Endothelial cell of umbilical vein (primary cell): ENCODE measurements at regions not wholly inside any gene's neighbourhood (a gene's known extent, or its start where the extent isn't known, plus 50 kb on each side); places are given as distances from the start of the nearest gene placed in this dataset.

ENCODE experiments used
- BruUV-seq: library from RNA; stranded (reverse); fragments of 400-500 nt; replicated peaks from 2 replicates; lab custom pipeline; 2021; lab: Mats Ljungman, UMichigan
- CTCF ChIA-PET: fragments of 300-600, 350-600 bp; sonication (Branson Sonifier 250); formaldehyde crosslinking; loops from one replicate; lab custom pipeline; 2021; ENCODE audit warnings: antibody characterized with exemption, inconsistent platforms; lab: Charles Lee
- POLR2A ChIA-PET: fragments of 300-600, 350-600 bp; sonication (Branson Sonifier 250); formaldehyde crosslinking; loops from one replicate; lab custom pipeline; 2021; ENCODE audit warnings: antibody characterized with exemption, inconsistent platforms; lab: Charles Lee
- DNase-seq: peaks from one replicate; pipeline ENCODE4 v3.0.0-alpha.2; 2011; ENCODE audit warnings: low read depth, low spot score
- FAIRE-seq: peaks from 2 replicates; lab custom pipeline; 2011; peaks lifted over from hg19 to GRCh38; lab: Jason Lieb, UNC
- H2AFZ ChIP-seq: 2 replicates; pipeline ENCODE4 v1.6.0; 2012; ENCODE audit warnings: low read depth, low read length, control low read depth, inconsistent platforms
- H3K27ac ChIP-seq: 2 replicates; pipeline ENCODE4 v1.5.1; 2011; ENCODE audit warnings: low read depth, mild to moderate bottlenecking, control low read depth, low read length, moderate library complexity; ENCODE audit not compliant: insufficient read depth
- H3K27me3 ChIP-seq, 2 experiments: 2 replicates each; pipeline versions ENCODE4 v1.6.0 to v1.6.1; 2011; ENCODE audit warnings: low read length in 2 of 2, mixed read lengths in 1 of 2; ENCODE audit not compliant: control insufficient read depth in 2 of 2, insufficient read depth in 2 of 2
- H3K36me3 ChIP-seq, 2 experiments: 2 replicates in 1 of 2; 3 replicates in 1 of 2; pipeline ENCODE4 v1.5.1; 2011; ENCODE audit warnings: low read length in 2 of 2, mild to moderate bottlenecking in 1 of 2, moderate library complexity in 1 of 2; ENCODE audit not compliant: control insufficient read depth in 2 of 2, insufficient read depth in 2 of 2; ENCODE audit errors: extremely low read depth in 1 of 2
- H3K4me1 ChIP-seq: 3 replicates; pipeline ENCODE4 v1.5.1; 2011; ENCODE audit warnings: mild to moderate bottlenecking, low read length; ENCODE audit not compliant: control insufficient read depth, insufficient read depth; ENCODE audit errors: extremely low read depth
- H3K4me2 ChIP-seq: 2 replicates; pipeline ENCODE4 v1.6.1; 2011; ENCODE audit warnings: low read length, control low read depth, mixed read lengths; ENCODE audit not compliant: insufficient read depth
- H3K4me3 ChIP-seq, 3 experiments: fragments of 200-600 bp in 1 of 3; sonication (generic), shearing (Covaris generic) in 1 of 3; replicated peaks in 1 of 3; 2 replicates each; pipeline ENCODE4 v1.5.1; 2011 to 2016; ENCODE audit warnings: control low read depth in 3 of 3, low read length in 3 of 3, mild to moderate bottlenecking in 2 of 3, inconsistent platforms in 1 of 3, low read depth in 1 of 3, moderate library complexity in 1 of 3; ENCODE audit not compliant: insufficient read depth in 1 of 3
- H3K79me2 ChIP-seq: 2 replicates; pipeline ENCODE4 v1.6.0; 2012; ENCODE audit warnings: low read length, inconsistent platforms; ENCODE audit not compliant: control insufficient read depth, insufficient read depth
- H3K9ac ChIP-seq: replicated peaks from 2 replicates; pipeline ENCODE3; 2011; ENCODE audit warnings: low read length, control low read depth; ENCODE audit not compliant: insufficient read depth; ENCODE audit errors: extremely low read depth
- H3K9me1 ChIP-seq: replicated peaks from 3 replicates; pipeline ENCODE4 v1.6.0; 2011; ENCODE audit warnings: mild to moderate bottlenecking, low read length; ENCODE audit not compliant: control insufficient read depth, insufficient read depth; ENCODE audit errors: extremely low read depth
- H3K9me3 ChIP-seq: replicated peaks from 2 replicates; pipeline ENCODE4 v1.5.1; 2012; ENCODE audit warnings: low read length, inconsistent platforms; ENCODE audit not compliant: control insufficient read depth, insufficient read depth
- H4K20me1 ChIP-seq: replicated peaks from 2 replicates; pipeline ENCODE3; 2011; ENCODE audit warnings: mild to moderate bottlenecking, low read length; ENCODE audit not compliant: control insufficient read depth, insufficient read depth; ENCODE audit errors: extremely low read depth
- CTCF ChIP-seq, 2 donors: IDR thresholded peaks; 1 replicate in 1 of 2; 2 replicates in 1 of 2; pipeline ENCODE4 v1.5.1; 2011; ENCODE audit warnings: low read length in 2 of 2, mild to moderate bottlenecking in 2 of 2, moderate library complexity in 2 of 2, control low read depth in 1 of 2, inconsistent platforms in 1 of 2, low read depth in 1 of 2; ENCODE audit not compliant: insufficient read depth in 1 of 2; ENCODE audit errors: extremely low read depth in 1 of 2
- EZH2 ChIP-seq: IDR thresholded peaks from 2 replicates; pipeline ENCODE4 v1.6.1; 2012; ENCODE audit warnings: borderline replicate concordance, low read depth, mild to moderate bottlenecking, moderate library complexity, low read length, inconsistent platforms; ENCODE audit not compliant: severe bottlenecking
- FOS ChIP-seq: IDR thresholded peaks from 2 replicates; pipeline ENCODE4 v1.6.1; 2011; ENCODE audit warnings: mild to moderate bottlenecking, low read length, moderate library complexity, borderline replicate concordance; ENCODE audit not compliant: insufficient read depth
- GATA2 ChIP-seq: IDR thresholded peaks from 2 replicates; pipeline ENCODE4 v1.7.0; 2011; ENCODE audit warnings: low read depth, mild to moderate bottlenecking, moderate library complexity, mixed read lengths, low read length; ENCODE audit not compliant: insufficient read length, insufficient read depth
- JUN ChIP-seq: IDR thresholded peaks from 2 replicates; pipeline ENCODE4 v1.6.1; 2011; ENCODE audit warnings: borderline replicate concordance, low read depth; ENCODE audit not compliant: insufficient read length, insufficient read depth
- MYC ChIP-seq: IDR thresholded peaks from one replicate; pipeline ENCODE4 v1.6.1; 2011; ENCODE audit warnings: mild to moderate bottlenecking, low read depth, low read length
- POLR2A ChIP-seq: IDR thresholded peaks from 2 replicates; pipeline ENCODE4 v1.6.1; 2012; ENCODE audit warnings: low read depth, mild to moderate bottlenecking, control low read depth, low read length
- POLR2AphosphoS5 ChIP-seq: IDR thresholded peaks from 2 replicates; pipeline ENCODE4 v1.6.1; 2012; ENCODE audit warnings: low read depth, mild to moderate bottlenecking, control low read depth, low read length, moderate library complexity; ENCODE audit not compliant: insufficient read depth
- dilution Hi-C: fragments of 300-500 bp; cut with MboI; formaldehyde crosslinking; loops from one replicate; pipeline ENCODE4 v1.15.0; 2019; ENCODE audit warnings: low sequenced_read_pairs; ENCODE audit not compliant: extremely low pct_ligation_motif_present
- intact Hi-C: fragments of 100-400 bp; cut with micrococcal nuclease; formaldehyde crosslinking; loops from one replicate; pipeline ENCODE4 v1.10.0; 2022
- TF ChIP-seq, protein P1 (sequence below): IDR thresholded peaks from 2 replicates; pipeline ENCODE4 v1.6.1; 2011; ENCODE audit not compliant: insufficient read depth, insufficient read length

GRCh38 chr18:66728951-66729350 is 125.1 kb upstream of the CDH19 start:
- no peaks in the 10 kb centered on the region for H3K9me3 ChIP-seq
- no peaks in the 10 kb centered on the region for H3K4me1 ChIP-seq
- no peak overlapping the region for H3K4me3 ChIP-seq
- DNase-seq (no peak), FAIRE-seq (no peak)
- H3K4me2 ChIP-seq, result no peak overlapping the region
- no peaks in the 10 kb centered on the region for H3K27me3 ChIP-seq
- H3K9me1 ChIP-seq, result no peaks in the 10 kb centered on the region
- ChIA-PET CTCF (no interaction called here), POLR2A (no interaction called here)
- H3K27ac ChIP-seq, result no peak overlapping the region
- intact Hi-C loops (no loop called here), dilution Hi-C loops (no loop called here)
- BruUV-seq, result no TSS peak
- no peak overlapping the region for H2AFZ ChIP-seq
- no peak overlapping the region for H3K9ac ChIP-seq
- no peaks in the 10 kb centered on the region for H3K79me2 ChIP-seq
- no peaks in the 10 kb centered on the region for H3K36me3 ChIP-seq
- TF ChIP-seq EZH2 (no peak), MYC (no peak), POLR2AphosphoS5 (no peak), FOS (no peak), JUN (no peak), CTCF (IDR thresholded peaks at IDR 0.05; ENCODE audit: extremely low read depth in 1 of 2, insufficient read depth in 1 of 2, low read depth in 1 of 2, low read length in 2 of 2) (no peak), POLR2A (no peak), GATA2 (no peak)
- TF ChIP-seq, protein P1, sequence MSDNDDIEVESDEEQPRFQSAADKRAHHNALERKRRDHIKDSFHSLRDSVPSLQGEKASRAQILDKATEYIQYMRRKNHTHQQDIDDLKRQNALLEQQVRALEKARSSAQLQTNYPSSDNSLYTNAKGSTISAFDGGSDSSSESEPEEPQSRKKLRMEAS, result no peak
- H4K20me1 ChIP-seq, result no peaks in the 10 kb centered on the region
